GM13976 (cell line): ENCODE measurements at regions not wholly inside any gene's neighbourhood (a gene's known extent, or its start where the extent isn't known, plus 50 kb on each side); places are given as distances from the start of the nearest gene placed in this dataset.
"Not testable (repeated sequence)": the region's sequence is repeated elsewhere in the genome, so short reads cannot be mapped to it uniquely, and the experiment has no call there.

Experiments
- DNase-seq: peaks from one replicate; pipeline ENCODE4 v3.0.0; 2012; ENCODE audit warnings: low spot score
- CTCF ChIP-seq: IDR thresholded peaks from 2 replicates; pipeline ENCODE4 v1.5.1; 2012; ENCODE audit warnings: borderline replicate concordance, mild to moderate bottlenecking; ENCODE audit not compliant: insufficient read depth; ENCODE audit errors: extremely low read depth, missing control alignments, control extremely low read depth
- in situ Hi-C: fragments of 300-500 bp; cut with MboI; formaldehyde crosslinking; loops from one replicate; pipeline ENCODE4 v1.12.0; 2022; ENCODE audit warnings: low sequenced_read_pairs, mixed read lengths, inconsistent platforms; ENCODE audit not compliant: unreplicated experiment

GRCh38 chr1:245067257-245067656, 87.5 kb upstream of the KIF26B start:
- no peak for TF ChIP-seq CTCF
- no peak for DNase-seq
- in situ Hi-C loops = no loop called here

- no peak for TF ChIP-seq CTCF
- in situ Hi-C loops = no loop called here
- no peak for DNase-seq
Measured at GRCh38 chr1:245062741-245063305, 92.0 kb upstream of the KIF26B start.

DNA sequence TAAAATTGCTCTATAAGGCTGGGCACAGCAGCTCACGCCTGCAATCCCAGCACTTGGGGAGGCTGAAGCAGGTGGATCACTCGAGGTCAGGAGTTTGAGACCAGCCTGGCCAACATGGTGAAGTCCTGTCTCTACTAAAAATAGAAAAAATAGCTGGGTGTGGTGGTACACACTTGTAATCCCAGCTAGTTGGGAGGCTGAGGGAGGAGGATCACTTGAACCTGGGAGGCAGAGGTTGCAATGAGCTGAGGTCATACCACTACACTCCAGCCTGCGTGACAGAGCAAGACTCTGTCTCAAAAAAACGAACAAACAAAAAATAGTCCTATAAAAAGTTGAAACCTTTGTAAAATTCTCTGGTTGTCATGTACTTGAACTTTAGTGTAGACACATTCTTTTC, 93.0 kb upstream of the KIF26B start:
- in situ Hi-C loops, DNase-seq: not testable (repeated sequence)

DNA sequence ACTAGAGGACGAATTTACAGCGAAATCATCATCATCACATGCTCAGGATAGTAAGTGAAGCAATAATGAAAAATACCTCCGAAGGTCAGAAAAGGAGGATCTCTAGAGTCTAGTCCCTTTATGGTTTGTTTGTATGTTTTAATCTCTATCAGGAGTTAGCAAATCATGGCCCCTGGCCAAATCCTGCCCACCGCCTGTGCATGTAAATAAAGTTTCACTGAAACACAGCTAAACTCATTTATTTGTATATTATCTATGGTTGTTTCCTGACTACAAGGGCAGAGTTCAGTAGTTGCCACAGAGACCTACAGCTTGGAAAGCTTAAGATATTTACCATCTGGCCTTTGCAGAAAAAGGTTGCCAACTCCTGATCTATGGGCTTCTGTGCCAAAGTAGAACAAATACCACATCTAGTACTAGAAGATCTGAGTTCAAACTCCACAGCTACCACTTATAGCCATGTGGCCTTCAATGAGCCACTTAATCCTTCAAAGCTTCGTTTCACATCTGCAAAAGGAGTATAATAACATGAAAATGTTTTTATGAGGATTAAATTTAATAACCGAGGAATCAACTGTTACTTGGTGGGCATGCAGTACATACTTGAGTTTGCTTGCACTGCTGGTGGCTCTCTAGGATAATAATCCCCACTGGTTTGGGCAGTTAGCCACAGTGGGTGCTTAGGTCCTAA, 94.0 kb upstream of the KIF26B start:
- in situ Hi-C loops = no loop called here
- DNase-seq = no peak
- no peak for TF ChIP-seq CTCF

DNA sequence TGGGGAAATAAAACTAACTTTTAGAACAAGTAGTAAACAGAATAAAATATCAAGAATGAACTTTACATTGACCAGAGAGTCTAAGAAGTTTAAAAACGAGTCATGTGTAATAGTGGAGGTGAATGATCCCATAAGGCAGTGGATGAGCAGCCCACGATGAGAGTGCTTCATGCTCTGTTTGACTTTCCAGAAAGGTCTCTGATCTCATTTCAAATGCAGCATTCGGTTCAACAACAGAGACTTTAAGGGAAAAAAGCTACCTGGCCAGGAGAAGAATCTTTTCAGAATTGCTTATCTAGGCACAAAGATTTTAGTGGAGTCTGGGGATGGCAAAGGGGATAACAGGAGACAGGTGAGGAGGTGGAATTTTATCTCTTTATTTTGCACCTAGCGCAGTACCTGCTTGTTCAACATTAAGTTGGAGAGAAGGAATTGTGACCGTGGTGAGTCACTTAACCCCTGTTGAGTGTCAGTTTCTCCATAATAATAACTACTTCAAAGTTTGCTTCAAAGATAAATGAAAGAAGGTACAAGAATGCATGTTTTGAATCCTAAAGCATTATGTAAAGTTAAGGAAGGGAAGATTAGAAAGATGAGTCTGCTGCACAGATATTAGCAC, 94.9 kb upstream of the KIF26B start:
- TF ChIP-seq CTCF = no peak
- DNase-seq = no peak
- in situ Hi-C loops = no loop called here

- TF ChIP-seq CTCF = no peak
- in situ Hi-C loops = no loop called here
Measured at GRCh38 chr1:245058882-245059281, 95.9 kb upstream of the KIF26B start.

GRCh38 chr1:245058436-245058835, 96.3 kb upstream of the KIF26B start:
- in situ Hi-C loops = no loop called here
- TF ChIP-seq CTCF = no peak
- DNase-seq = no peak

More at GRCh38 chr1:245058882-245059281, 95.9 kb upstream of the KIF26B start:
- no peak for DNase-seq
